Adrenal gland (tissue), 9 donors: ENCODE measurements at regions not wholly inside any gene's neighbourhood (a gene's known extent, or its start where the extent isn't known, plus 50 kb on each side); places are given as distances from the start of the nearest gene placed in this dataset.
A peak's percentile ranks its signal among the peaks of the same experiment; 100 is the strongest.

Source experiments
- DNase-seq, 7 donors: peaks; one replicate each; pipeline ENCODE4 v3.0.0-alpha.2; 2019 to 2020
- H3K27ac ChIP-seq, 5 donors: fragments of 200-600 bp; sonication (generic) in 4 of 5; 1 replicate in 3 of 5; 2 replicates in 2 of 5; pipeline versions ENCODE4 v1.5.1 to v1.8.0; 2016 to 2020; ENCODE audit warnings: mild to moderate bottlenecking in 1 of 5
- H3K27me3 ChIP-seq: fragments of 200-600 bp; 2 replicates; pipeline ENCODE4 v1.8.0; 2021
- H3K36me3 ChIP-seq, 2 donors: fragments of 200-600 bp; replicated peaks in 1 of 2; 1 replicate in 1 of 2; 2 replicates in 1 of 2; pipeline versions ENCODE4 v1.5.1 to v1.8.0; 2018 to 2022
- H3K4me1 ChIP-seq, 2 donors: fragments of 200-600 bp; replicated peaks in 1 of 2; 1 replicate in 1 of 2; 2 replicates in 1 of 2; pipeline versions ENCODE4 v1.5.1 to v1.8.0; 2018 to 2021
- H3K4me3 ChIP-seq, 4 donors: fragments of 200-600 bp; sonication (generic) in 3 of 4; one replicate each; pipeline ENCODE4 v1.5.1; 2016 to 2018
- H3K9me3 ChIP-seq, 3 donors: fragments of 200-600 bp; sonication (generic) in 1 of 3; replicated peaks in 1 of 3; 1 replicate in 2 of 3; 2 replicates in 1 of 3; pipeline versions ENCODE4 v1.5.1 to v1.8.0; 2016 to 2021
- POLR2A ChIP-seq, 2 donors: fragments of 450-650 bp; IDR thresholded peaks; one replicate each; pipeline ENCODE4 v1.6.1; 2017; ENCODE audit warnings: antibody characterized with exemption in 2 of 2, mild to moderate bottlenecking in 2 of 2, moderate library complexity in 1 of 2
- WGBS, 4 donors: extraction: QIAGEN DNeasy Blood & Tissue Kit in 2 of 4; methylation state at CpG; one replicate each; pipeline versions ENCODE4 v1.1.5 to v1.1.7; 2013 to 2017; 5-methylcytosine and 5-hydroxymethylcytosine counted together
- intact Hi-C, 2 donors: fragments of 100-400 bp; cut with DNase I; formaldehyde crosslinking; loops; one replicate each; pipeline versions ENCODE4 v1.14.1 to v1.15.0; 2022 to 2023
- TF ChIP-seq, protein P1 (sequence below), 6 experiments: fragments of 450-650 bp in 4 of 6; fragments of 200-600 bp in 2 of 6; sonication (generic) in 1 of 6; IDR thresholded peaks; 1 replicate in 5 of 6; 2 replicates in 1 of 6; pipeline versions ENCODE4 v1.5.1 to v1.8.0; 2016 to 2021; ENCODE audit warnings: antibody characterized with exemption in 6 of 6, mild to moderate bottlenecking in 2 of 6, moderate library complexity in 1 of 6
- donor health status: healthy with polysubstance abuse.
- donor health status: Bipolar disorder and iron deficiency.
- donor health status: DM: yes; HTN: yes; CAD: no.
- donor health status: DM: no; HTN: no; CAD: no.
- donor health status: DM: no; HTN: no; CAD: no.

DNA sequence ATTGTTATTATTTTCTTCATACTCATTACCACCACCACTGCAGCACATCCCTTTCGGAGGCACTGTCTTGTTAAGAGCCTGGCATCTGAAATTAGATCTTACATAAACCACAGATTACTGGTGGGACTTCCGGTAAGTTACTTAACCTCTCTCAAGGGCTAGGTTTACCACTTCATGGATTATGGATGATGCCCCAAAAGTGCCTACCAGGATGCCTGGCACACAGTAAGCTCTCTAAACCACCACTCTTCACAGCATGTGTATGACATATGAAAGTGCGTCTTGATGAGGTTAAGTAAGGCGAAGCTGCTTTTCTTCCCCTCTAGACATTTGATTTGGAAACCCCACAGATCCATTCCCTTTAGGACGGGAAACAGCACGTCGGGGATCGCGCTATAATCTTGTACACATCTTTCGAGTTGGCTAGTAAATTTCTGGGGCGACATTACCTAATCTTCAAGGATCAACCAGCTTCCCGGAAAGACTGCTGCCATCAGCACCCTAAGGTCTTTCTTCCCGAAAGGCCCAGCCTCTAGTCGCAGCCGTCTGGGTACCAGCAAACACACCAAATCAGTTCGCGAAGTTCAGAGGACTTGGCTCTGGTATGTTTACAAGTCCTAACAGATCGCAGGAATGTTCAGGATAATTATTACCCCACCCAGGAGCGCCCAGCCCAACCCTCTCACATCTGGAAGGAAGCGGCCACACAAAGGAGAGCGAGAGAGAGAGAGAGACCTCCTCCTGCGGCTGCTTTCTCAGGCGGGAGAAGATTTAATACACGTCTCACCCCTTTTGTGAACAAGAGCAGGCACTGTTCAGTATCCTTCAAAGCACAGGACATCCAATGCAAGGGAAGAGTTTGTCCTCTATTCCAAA is 155.1 kb upstream of the FRMD4B start:
- DNase-seq: peak in 2 of 7 donors; percentile 1 to 17
- TF ChIP-seq POLR2A (IDR thresholded peaks at IDR 0.05): no peak
- TF ChIP-seq, protein P1, sequence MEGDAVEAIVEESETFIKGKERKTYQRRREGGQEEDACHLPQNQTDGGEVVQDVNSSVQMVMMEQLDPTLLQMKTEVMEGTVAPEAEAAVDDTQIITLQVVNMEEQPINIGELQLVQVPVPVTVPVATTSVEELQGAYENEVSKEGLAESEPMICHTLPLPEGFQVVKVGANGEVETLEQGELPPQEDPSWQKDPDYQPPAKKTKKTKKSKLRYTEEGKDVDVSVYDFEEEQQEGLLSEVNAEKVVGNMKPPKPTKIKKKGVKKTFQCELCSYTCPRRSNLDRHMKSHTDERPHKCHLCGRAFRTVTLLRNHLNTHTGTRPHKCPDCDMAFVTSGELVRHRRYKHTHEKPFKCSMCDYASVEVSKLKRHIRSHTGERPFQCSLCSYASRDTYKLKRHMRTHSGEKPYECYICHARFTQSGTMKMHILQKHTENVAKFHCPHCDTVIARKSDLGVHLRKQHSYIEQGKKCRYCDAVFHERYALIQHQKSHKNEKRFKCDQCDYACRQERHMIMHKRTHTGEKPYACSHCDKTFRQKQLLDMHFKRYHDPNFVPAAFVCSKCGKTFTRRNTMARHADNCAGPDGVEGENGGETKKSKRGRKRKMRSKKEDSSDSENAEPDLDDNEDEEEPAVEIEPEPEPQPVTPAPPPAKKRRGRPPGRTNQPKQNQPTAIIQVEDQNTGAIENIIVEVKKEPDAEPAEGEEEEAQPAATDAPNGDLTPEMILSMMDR (IDR thresholded peaks at IDR 0.05): no peak
- no peaks in the 10 kb centered on the region for H3K9me3 ChIP-seq
- no peaks in the 10 kb centered on the region for H3K36me3 ChIP-seq
- no peaks in the 10 kb centered on the region for H3K4me1 ChIP-seq
- intact Hi-C loops: no loop called here
- peak overlapping the region in 1 of 4 donors; percentile 41 for H3K4me3 ChIP-seq
- peaks cover 16% of the 10 kb centered on the region for H3K27me3 ChIP-seq
- H3K27ac ChIP-seq: peak overlapping the region in 1 of 5 donors; percentile 34
- 18 to 41% (median 31%) methylated on average over 23 to 24 of the region's 24 CpGs for whole genome bisulfite sequencing, 4 donors

DNA sequence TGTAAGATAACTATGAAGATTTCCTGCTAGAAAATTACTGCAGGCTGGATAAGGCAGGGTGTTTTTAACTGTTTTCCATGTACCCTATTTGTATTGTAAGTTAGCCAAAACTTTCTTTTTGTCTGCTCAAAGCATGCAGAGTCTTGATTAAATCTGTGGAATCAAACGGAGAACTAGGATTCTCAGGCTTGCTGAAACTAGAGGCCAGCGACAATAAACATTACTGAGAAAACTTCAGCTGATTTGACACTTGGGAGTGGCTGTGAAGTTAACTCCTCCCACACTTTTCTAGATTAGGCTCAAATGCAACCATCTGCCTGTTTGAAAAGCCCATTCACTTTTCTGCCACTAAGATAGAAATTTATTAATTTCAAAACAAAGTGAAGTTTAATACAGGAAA is 153.2 kb upstream of the FRMD4B start:
- Histone ChIP-seq H3K27ac (no peak overlapping the region), H3K36me3 (no peaks in the 10 kb centered on the region), H3K4me1 (no peaks in the 10 kb centered on the region), H3K9me3 (no peaks in the 10 kb centered on the region), H3K27me3 (peaks cover 16% of the 10 kb centered on the region), H3K4me3 (no peak overlapping the region)
- intact Hi-C loops: no loop called here
- DNase-seq: no peak
- WGBS, 4 donors: 24 to 46% (median 26%) methylated on average over 2 of the region's 2 CpGs
- TF ChIP-seq, protein P1 (IDR thresholded peaks at IDR 0.05): no peak
- no peak for TF ChIP-seq POLR2A (IDR thresholded peaks at IDR 0.05)

DNA sequence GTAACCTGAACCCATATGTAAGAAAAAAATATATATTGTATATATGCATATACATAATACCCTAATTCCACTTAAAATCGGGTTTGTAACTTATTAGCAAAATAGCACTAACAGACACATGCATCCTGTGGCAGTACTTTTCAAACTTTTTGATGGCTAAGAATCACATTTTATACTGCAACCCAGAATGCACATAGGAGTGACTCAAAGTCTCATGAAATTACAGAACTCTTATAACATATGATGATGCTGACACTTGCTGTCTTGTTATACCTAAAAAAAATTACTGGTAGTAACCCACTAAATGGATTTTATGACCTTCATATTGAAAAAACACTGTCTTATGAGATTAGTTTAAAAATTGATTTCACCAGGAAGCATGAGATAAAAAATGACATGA is 152.4 kb upstream of the FRMD4B start:
- TF ChIP-seq POLR2A (IDR thresholded peaks at IDR 0.05): no peak
- TF ChIP-seq, protein P1 (IDR thresholded peaks at IDR 0.05): no peak
- no peak overlapping the region for H3K4me3 ChIP-seq
- intact Hi-C loops: no loop called here
- no peak for DNase-seq
- H3K27me3 ChIP-seq: peaks cover 16% of the 10 kb centered on the region
- no peaks in the 10 kb centered on the region for H3K9me3 ChIP-seq
- no peaks in the 10 kb centered on the region for H3K36me3 ChIP-seq
- no peak overlapping the region for H3K27ac ChIP-seq
- 45 to 56% (median 52%) methylated on average over 1 of the region's 1 CpG for WGBS, 4 donors
- H3K4me1 ChIP-seq: no peaks in the 10 kb centered on the region

DNA sequence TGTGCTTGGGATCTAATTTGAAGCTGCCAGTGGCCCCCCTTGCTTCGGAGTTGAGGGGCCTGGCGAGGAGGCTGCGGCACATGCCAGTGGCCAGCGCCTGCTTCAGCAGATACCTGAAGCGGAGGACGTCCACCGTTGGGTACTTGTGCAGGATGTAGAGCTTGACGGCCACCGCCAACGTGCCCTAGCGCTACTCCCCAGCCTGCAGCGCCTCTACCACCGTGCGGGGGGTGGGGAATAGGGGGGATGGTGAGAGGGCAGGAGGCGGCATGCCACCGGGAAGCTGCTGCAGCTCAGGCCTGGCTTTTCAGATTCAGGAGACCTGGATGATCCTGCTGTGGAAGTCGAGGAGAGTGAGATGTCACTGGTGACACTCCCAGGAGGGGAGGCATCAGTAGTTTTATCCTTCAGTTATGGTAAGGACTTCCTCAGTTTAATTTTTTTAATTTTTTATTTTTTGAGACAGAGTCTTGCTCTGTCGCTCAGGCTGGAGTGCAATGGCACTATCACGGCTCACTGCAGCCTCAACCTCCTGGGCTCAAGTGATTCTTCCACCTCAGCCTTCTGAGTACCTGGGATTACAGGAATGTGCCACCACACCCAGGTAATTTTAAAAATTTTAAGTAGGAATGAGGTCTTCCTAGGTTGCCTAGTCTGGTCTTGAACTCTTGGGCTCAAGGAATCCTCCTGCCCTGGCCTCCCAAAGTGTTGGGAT is 150.6 kb upstream of the FRMD4B start:
- DNase-seq: no peak
- Histone ChIP-seq H3K9me3 (no peaks in the 10 kb centered on the region), H3K27me3 (peaks cover 4% of the 10 kb centered on the region), H3K4me3 (no peak overlapping the region), H3K36me3 (no peaks in the 10 kb centered on the region), H3K27ac (no peak overlapping the region), H3K4me1 (no peaks in the 10 kb centered on the region)
- TF ChIP-seq POLR2A (IDR thresholded peaks at IDR 0.05): no peak
- TF ChIP-seq, protein P1 (IDR thresholded peaks at IDR 0.05): no peak
- intact Hi-C loops: no loop called here
- WGBS, 4 donors: 73 to 89% (median 86%) methylated on average over 4 to 19 of the region's 19 CpGs
